ENCODE measurements at regions not wholly inside any gene's neighbourhood (a gene's known extent, or its start where the extent isn't known, plus 50 kb on each side); places are given as distances from the start of the nearest gene placed in this dataset.

DNA sequence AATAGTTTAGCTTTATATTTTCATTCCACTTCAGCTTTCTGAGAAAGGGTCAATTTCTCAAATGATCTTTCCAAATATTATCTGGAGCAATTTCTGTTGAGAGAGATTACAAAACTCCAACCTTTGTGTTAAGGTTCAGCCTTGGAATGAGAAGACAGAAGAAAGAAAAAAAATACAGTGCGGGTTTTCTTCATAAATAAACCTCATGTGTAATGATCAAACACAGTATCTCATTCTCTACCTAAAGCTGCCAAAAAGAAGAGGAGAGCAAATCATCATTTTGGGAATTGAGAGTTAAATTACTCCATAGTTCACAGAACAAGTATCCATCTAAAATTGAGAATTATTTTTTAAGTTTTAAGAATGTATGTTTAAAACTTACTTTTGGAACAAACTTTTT, 420.5 kb downstream of the KLF5 start:
- TF ChIP-seq, protein P1, sequence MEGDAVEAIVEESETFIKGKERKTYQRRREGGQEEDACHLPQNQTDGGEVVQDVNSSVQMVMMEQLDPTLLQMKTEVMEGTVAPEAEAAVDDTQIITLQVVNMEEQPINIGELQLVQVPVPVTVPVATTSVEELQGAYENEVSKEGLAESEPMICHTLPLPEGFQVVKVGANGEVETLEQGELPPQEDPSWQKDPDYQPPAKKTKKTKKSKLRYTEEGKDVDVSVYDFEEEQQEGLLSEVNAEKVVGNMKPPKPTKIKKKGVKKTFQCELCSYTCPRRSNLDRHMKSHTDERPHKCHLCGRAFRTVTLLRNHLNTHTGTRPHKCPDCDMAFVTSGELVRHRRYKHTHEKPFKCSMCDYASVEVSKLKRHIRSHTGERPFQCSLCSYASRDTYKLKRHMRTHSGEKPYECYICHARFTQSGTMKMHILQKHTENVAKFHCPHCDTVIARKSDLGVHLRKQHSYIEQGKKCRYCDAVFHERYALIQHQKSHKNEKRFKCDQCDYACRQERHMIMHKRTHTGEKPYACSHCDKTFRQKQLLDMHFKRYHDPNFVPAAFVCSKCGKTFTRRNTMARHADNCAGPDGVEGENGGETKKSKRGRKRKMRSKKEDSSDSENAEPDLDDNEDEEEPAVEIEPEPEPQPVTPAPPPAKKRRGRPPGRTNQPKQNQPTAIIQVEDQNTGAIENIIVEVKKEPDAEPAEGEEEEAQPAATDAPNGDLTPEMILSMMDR (IDR thresholded peaks at IDR 0.05), result no peak
- TF ChIP-seq ELF4 (CRISPR knock-in tag; IDR thresholded peaks at IDR 0.05; ENCODE audit: low read depth) (no peak), JUN (CRISPR knock-in tag; IDR thresholded peaks at IDR 0.05) (no peak), ZBTB21 (CRISPR knock-in tag; IDR thresholded peaks at IDR 0.05; ENCODE audit: borderline replicate concordance) (no peak), ZNF121 (CRISPR knock-in tag; IDR thresholded peaks at IDR 0.05) (no peak), FOXK1 (CRISPR knock-in tag; IDR thresholded peaks at IDR 0.05) (no peak), FOXJ3 (CRISPR knock-in tag; IDR thresholded peaks at IDR 0.05; ENCODE audit: borderline replicate concordance) (no peak), ESRRA (CRISPR knock-in tag; IDR thresholded peaks at IDR 0.05; ENCODE audit: borderline replicate concordance) (no peak), SP1 (CRISPR knock-in tag; conservative IDR thresholded peaks at IDR 0.05) (no peak), ZNF416 (CRISPR knock-in tag; IDR thresholded peaks at IDR 0.05) (no peak)
- TF ChIP-seq, protein P2, sequence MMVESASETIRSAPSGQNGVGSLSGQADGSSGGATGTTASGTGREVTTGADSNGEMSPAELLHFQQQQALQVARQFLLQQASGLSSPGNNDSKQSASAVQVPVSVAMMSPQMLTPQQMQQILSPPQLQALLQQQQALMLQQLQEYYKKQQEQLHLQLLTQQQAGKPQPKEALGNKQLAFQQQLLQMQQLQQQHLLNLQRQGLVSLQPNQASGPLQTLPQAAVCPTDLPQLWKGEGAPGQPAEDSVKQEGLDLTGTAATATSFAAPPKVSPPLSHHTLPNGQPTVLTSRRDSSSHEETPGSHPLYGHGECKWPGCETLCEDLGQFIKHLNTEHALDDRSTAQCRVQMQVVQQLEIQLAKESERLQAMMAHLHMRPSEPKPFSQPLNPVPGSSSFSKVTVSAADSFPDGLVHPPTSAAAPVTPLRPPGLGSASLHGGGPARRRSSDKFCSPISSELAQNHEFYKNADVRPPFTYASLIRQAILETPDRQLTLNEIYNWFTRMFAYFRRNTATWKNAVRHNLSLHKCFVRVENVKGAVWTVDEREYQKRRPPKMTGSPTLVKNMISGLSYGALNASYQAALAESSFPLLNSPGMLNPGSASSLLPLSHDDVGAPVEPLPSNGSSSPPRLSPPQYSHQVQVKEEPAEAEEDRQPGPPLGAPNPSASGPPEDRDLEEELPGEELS (CRISPR knock-in tag; IDR thresholded peaks at IDR 0.05), result no peak
- TF ChIP-seq, protein P3, sequence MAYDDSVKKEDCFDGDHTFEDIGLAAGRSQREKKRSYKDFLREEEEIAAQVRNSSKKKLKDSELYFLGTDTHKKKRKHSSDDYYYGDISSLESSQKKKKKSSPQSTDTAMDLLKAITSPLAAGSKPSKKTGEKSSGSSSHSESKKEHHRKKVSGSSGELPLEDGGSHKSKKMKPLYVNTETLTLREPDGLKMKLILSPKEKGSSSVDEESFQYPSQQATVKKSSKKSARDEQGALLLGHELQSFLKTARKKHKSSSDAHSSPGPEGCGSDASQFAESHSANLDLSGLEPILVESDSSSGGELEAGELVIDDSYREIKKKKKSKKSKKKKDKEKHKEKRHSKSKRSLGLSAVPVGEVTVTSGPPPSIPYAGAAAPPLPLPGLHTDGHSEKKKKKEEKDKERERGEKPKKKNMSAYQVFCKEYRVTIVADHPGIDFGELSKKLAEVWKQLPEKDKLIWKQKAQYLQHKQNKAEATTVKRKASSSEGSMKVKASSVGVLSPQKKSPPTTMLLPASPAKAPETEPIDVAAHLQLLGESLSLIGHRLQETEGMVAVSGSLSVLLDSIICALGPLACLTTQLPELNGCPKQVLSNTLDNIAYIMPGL (CRISPR knock-in tag; IDR thresholded peaks at IDR 0.05), result no peak
- TF ChIP-seq, protein P4, sequence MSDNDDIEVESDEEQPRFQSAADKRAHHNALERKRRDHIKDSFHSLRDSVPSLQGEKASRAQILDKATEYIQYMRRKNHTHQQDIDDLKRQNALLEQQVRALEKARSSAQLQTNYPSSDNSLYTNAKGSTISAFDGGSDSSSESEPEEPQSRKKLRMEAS (CRISPR knock-in tag; IDR thresholded peaks at IDR 0.05), result no peak
- TF ChIP-seq, protein P5, sequence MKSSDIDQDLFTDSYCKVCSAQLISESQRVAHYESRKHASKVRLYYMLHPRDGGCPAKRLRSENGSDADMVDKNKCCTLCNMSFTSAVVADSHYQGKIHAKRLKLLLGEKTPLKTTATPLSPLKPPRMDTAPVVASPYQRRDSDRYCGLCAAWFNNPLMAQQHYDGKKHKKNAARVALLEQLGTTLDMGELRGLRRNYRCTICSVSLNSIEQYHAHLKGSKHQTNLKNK (CRISPR knock-in tag; IDR thresholded peaks at IDR 0.05), result no peak

Data from WTC11 (cell line).